HG03135 (cell line): ENCODE measurements at regions not wholly inside any gene's neighbourhood (a gene's known extent, or its start where the extent isn't known, plus 50 kb on each side); places are given as distances from the start of the nearest gene placed in this dataset.
A peak's percentile ranks its signal among the peaks of the same experiment; 100 is the strongest.
"Not testable (repeated sequence)": the region's sequence is repeated elsewhere in the genome, so short reads cannot be mapped to it uniquely, and the experiment has no call there.

Source experiments
- ATAC-seq: cut with Tn5 transposase; IDR thresholded peaks from one replicate; pipeline ENCODE4 v1.9.1; 2021; ENCODE audit warnings: mild to moderate bottlenecking, moderate library complexity; ENCODE audit not compliant: unreplicated experiment

GRCh38 chr11:119586181-119586580 lies 142.8 kb downstream of the NECTIN1 start:
- no peak for ATAC-seq

DNA sequence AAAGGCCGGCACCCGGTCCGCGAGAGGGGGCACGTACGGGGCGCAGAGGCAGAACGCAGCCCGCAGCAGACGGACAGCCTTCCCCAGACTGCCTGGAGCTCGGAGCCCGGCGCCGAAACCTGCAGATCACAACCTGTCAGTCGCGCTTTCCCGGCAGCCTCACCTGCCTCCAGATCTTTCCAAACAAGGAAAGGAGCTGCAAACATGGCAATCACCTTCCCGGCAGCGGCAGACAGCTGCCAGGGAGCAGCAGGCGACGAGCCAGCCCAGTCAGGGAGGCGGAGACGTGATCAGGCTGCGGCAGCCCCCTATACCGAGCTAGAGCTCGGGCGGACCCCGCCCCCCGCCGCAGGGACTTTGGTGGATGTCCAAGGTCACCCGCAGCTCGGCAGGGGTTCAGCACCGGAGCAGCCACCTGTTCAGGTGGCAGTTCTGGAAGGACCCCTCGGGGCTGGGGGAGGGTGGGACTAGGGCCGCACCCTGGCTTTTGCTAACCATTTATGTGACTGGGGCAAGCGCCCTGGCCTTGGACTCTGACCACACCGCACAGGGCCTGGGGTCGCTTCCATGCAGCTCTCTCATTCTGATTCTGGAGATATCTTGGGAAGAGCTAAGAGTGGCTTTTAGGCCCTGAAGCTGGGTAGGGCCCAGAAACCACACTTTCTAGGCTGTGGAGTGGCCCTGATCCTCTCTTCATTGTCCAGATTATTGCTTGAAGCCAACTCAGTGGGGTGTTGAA lies 143.8 kb downstream of the NECTIN1 start:
- no peak for ATAC-seq

- ATAC-seq, result no peak
Observed at GRCh38 chr11:119584193-119585042, 144.6 kb downstream of the NECTIN1 start.

GRCh38 chr11:119583585-119583984 lies 145.4 kb downstream of the NECTIN1 start:
- no peak for ATAC-seq

GRCh38 chr11:119581396-119581795 lies 147.6 kb downstream of the NECTIN1 start:
- not testable (repeated sequence) for ATAC-seq

DNA sequence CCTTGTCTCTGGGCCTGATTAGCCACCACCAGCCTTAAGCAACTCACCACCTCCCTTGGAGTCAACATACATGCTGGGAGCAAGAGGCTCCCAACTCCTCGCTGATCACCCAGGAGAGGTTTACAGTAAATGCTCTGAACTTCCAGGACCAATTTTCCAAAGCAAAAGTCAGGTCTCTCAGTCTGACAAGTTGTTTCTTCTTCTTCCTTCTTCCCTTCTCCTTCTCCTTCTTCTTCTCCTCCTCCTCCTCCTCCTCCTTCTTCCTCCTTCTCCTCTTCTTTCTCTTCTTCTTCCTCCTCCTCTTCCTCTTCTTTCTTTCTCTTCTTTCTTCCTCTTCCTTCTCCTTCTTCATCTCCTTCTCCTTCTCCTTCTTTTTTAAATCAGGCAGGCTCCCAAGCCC lies 148.2 kb downstream of the NECTIN1 start:
- ATAC-seq, result no peak

DNA sequence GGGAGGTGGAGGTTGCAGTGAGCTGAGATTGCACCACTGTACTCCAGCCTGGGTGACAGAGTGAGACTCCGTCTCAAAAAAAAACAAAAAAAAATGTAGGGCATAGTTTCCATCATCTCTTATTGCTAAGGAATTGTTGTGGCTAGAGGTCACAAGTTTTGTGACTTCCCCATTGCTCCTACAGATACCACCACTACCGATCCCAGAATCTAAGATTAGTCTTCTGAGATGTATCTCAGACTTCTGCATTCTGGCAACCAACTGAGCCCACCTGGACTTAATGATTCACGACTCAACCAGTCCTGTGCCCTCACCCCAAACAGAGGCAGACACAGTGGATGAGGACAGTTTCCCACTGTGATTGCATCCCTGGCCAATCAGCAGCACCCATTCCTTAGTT lies 148.9 kb downstream of the NECTIN1 start:
- no peak for ATAC-seq

DNA sequence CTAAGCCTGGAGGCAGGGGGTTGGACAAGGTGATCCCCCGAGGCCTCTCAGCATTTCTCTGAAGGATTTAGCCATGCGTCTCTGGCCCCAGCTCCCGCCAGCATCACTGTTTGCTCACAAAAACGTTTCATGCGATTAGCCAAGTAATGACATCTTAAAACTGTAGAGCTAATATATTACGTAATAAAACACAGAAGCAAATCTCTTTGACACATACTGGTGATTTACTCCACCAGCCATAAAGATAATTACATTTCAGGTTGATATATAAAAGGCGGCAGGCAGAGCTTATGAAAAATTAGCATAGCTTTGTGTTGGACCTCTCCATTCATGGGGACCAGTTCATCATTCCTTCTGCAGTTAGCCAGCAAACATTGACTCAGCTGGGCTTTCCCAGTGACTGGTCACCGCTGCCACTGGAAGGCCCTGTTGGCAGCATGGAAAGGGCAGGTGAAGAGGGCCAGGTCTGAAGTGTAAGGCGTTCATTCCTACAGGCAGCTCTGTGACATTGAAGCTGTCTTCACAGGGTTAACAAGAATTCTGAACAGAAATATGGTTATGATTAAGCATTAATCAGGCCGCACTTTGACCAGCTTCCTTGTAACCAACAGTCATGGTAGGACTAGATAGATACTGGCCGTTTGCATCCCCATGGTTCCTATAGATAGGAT lies 150.3 kb downstream of the NECTIN1 start:
- no peak for ATAC-seq

- no peak for ATAC-seq
Observed at GRCh38 chr11:119573858-119574257, 150.9 kb upstream of the THY1 start.

GRCh38 chr11:119572481-119573424 lies 149.8 kb upstream of the THY1 start:
- no peak for ATAC-seq

GRCh38 chr11:119571311-119571710 lies 148.3 kb upstream of the THY1 start:
- ATAC-seq, result no peak

GRCh38 chr11:119567688-119568582 lies 145.0 kb upstream of the THY1 start:
- peak; percentile 57 for ATAC-seq

DNA sequence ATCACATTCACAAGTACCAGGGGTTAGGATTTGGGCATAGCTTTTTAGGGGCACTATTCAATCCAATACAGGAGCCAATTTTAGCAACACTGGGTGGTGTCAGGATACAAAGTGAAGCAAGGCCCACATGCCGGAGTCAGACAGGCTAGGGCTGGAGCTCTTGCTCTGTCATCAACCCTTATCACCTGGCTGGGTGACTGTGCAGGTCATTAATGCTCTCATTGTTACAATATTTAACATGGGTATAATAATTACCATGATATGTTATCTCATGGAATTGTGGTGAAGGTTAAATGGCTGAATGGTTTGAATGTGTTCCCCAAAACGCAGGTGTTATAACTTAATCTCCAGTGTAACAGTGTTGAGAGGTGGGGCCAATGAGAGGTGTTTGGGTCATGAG lies 143.3 kb upstream of the THY1 start:
- no peak for ATAC-seq

DNA sequence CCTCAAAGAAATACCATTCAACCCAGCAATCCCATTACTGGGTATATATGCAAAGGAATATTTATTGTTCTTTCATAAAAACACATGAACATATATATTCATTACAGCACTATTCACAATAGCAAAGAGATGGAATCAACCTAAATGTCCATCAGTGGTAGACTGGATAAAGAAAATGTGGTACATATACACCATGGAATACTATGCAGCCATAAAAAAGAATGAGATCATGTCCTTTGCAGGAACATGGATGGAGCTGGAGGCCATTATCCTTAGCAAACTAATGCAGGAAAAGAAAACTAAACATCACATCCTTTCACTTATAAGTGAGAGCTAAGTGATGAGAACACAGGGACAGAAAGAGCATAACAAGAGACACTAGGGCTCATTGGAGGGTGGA lies 142.7 kb upstream of the THY1 start:
- not testable (repeated sequence) for ATAC-seq

GRCh38 chr11:119560961-119561360 lies 138.0 kb upstream of the THY1 start:
- ATAC-seq, result no peak

GRCh38 chr11:119560291-119560690 lies 137.3 kb upstream of the THY1 start:
- ATAC-seq, result no peak

DNA sequence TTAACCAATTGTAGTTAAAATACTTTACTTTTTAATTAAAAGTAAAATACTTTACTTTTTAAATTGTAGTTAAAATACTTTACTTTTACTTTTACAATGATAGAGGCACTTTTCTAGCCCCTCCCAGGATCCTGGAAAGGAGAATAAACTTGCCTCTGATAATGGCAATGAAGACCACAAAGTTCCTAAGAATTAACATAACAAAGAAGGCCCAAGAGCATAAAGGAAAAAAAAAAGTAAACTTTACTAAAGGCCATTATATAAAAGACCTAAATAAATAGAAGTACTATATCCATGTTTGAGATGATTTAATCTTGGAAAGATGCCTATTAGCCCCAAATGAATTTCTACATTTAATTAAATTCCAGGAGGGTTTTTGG lies 129.1 kb upstream of the THY1 start:
- ATAC-seq, result no peak

DNA sequence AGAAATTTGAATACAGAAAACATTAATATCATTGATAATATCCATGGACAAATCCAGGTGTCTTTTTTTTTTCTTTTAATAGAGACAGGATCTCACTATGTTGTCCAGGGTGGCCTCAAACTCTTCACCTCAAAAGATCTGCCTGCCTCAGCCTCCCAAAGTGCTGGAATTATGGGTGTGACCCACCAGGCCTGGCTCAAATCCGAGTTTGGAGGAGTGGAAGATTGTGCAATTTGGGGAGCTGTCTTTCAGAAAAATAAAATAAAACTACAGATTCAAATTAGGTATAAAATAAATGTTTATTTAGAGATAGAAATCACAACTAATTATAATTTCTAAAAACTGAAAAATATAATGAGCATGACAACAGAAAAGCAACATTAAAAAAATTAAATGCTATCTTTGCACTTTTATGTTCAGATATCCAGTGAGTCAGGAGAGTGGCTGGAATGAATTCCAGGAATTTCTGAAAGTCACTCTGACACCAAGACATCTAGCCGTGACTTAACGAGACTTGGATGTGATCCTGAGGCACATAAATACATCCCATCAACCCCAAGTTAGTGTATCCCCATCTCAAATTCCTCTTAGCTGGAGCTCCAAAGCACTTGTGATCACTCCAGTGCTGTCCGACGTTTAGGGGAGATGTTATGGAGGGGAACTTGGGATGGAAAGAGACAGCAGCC lies 128.6 kb upstream of the THY1 start:
- no peak for ATAC-seq
